HCT116 (cell line): ENCODE measurements at regions not wholly inside any gene's neighbourhood (a gene's known extent, or its start where the extent isn't known, plus 50 kb on each side); places are given as distances from the start of the nearest gene placed in this dataset.

Experiments
- ATAC-seq: fragments of 200-7000 bp; cut with Tn5 transposase; 2 replicates; pipeline ENCODE4 v1.9.1; 2020; ENCODE audit warnings: mild to moderate bottlenecking, moderate library complexity
- BruUV-seq: library from RNA; stranded (reverse); fragments of 400-500 nt; replicated peaks from 2 replicates; lab custom pipeline; 2021; lab: Mats Ljungman, UMichigan
- CTCF ChIA-PET: fragments of 300-600 bp; sonication (Branson Sonifier 250); formaldehyde crosslinking; loops from one replicate; lab custom pipeline; 2021; ENCODE audit warnings: antibody characterized with exemption; lab: Charles Lee
- POLR2A ChIA-PET: fragments of 300-600, 350-600 bp; sonication (Branson Sonifier 250); formaldehyde crosslinking; loops from one replicate; lab custom pipeline; 2021; ENCODE audit warnings: antibody characterized with exemption; lab: Charles Lee
- RAD21 ChIA-PET, 2 experiments: fragments of 300-600 bp; sonication (Branson Sonifier 250); formaldehyde crosslinking; loops; one replicate each; lab custom pipeline; 2023; ENCODE audit warnings: low total read pairs in 2 of 2; ENCODE audit not compliant: uncharacterized antibody in 2 of 2, unreplicated experiment in 2 of 2, low non-redundant PET in 1 of 2; lab: Charles Lee
- DNase-seq: peaks from one replicate; pipeline ENCODE4 v3.0.0-alpha.2; 2010; ENCODE audit warnings: low read depth, low spot score
- H2AFZ ChIP-seq: fragments of 200-600 bp; shearing (Covaris generic), sonication (generic); 2 replicates; pipeline ENCODE4 v1.6.1; 2017; ENCODE audit warnings: low read depth, mixed run types, mixed read lengths, antibody characterized with exemption, low read length; ENCODE audit not compliant: poor library complexity, severe bottlenecking
- H3K27ac ChIP-seq: 2 replicates; pipeline ENCODE4 v1.5.1; 2012; ENCODE audit warnings: low read depth, low read length
- H3K27me3 ChIP-seq: fragments of 200-600 bp; sonication (generic); 2 replicates; pipeline ENCODE4 v1.6.1; 2016; ENCODE audit warnings: mixed run types, low read length, mixed read lengths; ENCODE audit not compliant: insufficient read depth
- H3K36me3 ChIP-seq, 2 experiments: fragments of 200-500 bp in 1 of 2; fragments of 200-600 bp in 1 of 2; sonication (Bioruptor generic) in 1 of 2; sonication (generic) in 1 of 2; 2 replicates each; pipeline versions ENCODE4 v1.5.1 to v1.6.1; 2014 to 2016; ENCODE audit warnings: low read length in 2 of 2, inconsistent platforms in 1 of 2, mixed read lengths in 1 of 2, mixed run types in 1 of 2; ENCODE audit not compliant: insufficient read depth in 2 of 2, control insufficient read depth in 1 of 2
- H3K4me1 ChIP-seq, 2 experiments: fragments of 200-600 bp in 1 of 2; sonication (generic) in 1 of 2; 2 replicates each; pipeline versions ENCODE4 v1.5.1 to v1.6.1; 2012 to 2017; ENCODE audit warnings: low read length in 2 of 2, inconsistent platforms in 1 of 2, mild to moderate bottlenecking in 1 of 2, mixed read lengths in 1 of 2, mixed run types in 1 of 2, moderate library complexity in 1 of 2; ENCODE audit not compliant: insufficient read depth in 2 of 2, control insufficient read depth in 1 of 2
- H3K4me2 ChIP-seq: fragments of 200-600 bp; sonication (generic); 2 replicates; pipeline ENCODE4 v1.6.1; 2017; ENCODE audit warnings: mixed run types, low read length, mixed read lengths
- H3K4me3 ChIP-seq, 2 experiments: fragments of 200-600 bp in 1 of 2; sonication (generic) in 1 of 2; replicated peaks in 1 of 2; 2 replicates each; pipeline ENCODE4 v1.5.1; 2011 to 2016; ENCODE audit warnings: low read length in 2 of 2, control low read depth in 1 of 2, low read depth in 1 of 2, mild to moderate bottlenecking in 1 of 2, mixed read lengths in 1 of 2, mixed run types in 1 of 2
- H3K79me2 ChIP-seq: fragments of 200-600 bp; sonication (generic); 2 replicates; pipeline ENCODE4 v1.6.1; 2017; ENCODE audit warnings: mild to moderate bottlenecking, mixed run types, low read length, moderate library complexity, mixed read lengths; ENCODE audit not compliant: insufficient read depth
- H3K9ac ChIP-seq: fragments of 200-600 bp; sonication (generic); 2 replicates; pipeline ENCODE4 v1.6.1; 2016; ENCODE audit warnings: low read length, mixed read lengths
- H3K9me2 ChIP-seq: fragments of 200-600 bp; sonication (generic), shearing (Covaris generic); 2 replicates; pipeline ENCODE4 v1.6.1; 2017; ENCODE audit warnings: mixed run types, mild to moderate bottlenecking, moderate library complexity; ENCODE audit not compliant: insufficient read depth
- H3K9me3 ChIP-seq, 2 experiments: fragments of 200-500 bp in 1 of 2; fragments of 200-600 bp in 1 of 2; sonication (Bioruptor generic) in 1 of 2; sonication (generic) in 1 of 2; 2 replicates each; pipeline ENCODE4 v1.6.1; 2014 to 2017; ENCODE audit warnings: low read length in 2 of 2, mixed read lengths in 2 of 2, inconsistent platforms in 1 of 2, low read depth in 1 of 2, mild to moderate bottlenecking in 1 of 2, mixed run types in 1 of 2, moderate library complexity in 1 of 2; ENCODE audit not compliant: control insufficient read depth in 1 of 2, insufficient read depth in 1 of 2
- H4K20me1 ChIP-seq: fragments of 200-600 bp; sonication (generic), shearing (Covaris generic); 2 replicates; pipeline ENCODE4 v1.6.1; 2017; ENCODE audit warnings: mixed run types, mild to moderate bottlenecking, moderate library complexity; ENCODE audit not compliant: insufficient read depth
- CTCF ChIP-seq, 3 experiments: fragments of 200-600 bp in 1 of 3; sonication (generic) in 1 of 3; IDR thresholded peaks in 2 of 3; conservative IDR thresholded peaks in 1 of 3; 2 replicates each; pipeline ENCODE4 v1.5.1; 2012 to 2017; ENCODE audit warnings: low read depth in 2 of 3, low read length in 2 of 3, antibody characterized with exemption in 1 of 3, borderline replicate concordance in 1 of 3, control low read depth in 1 of 3, mild to moderate bottlenecking in 1 of 3, mixed read lengths in 1 of 3, mixed run types in 1 of 3, moderate library complexity in 1 of 3; ENCODE audit not compliant: insufficient read depth in 1 of 3
- EZH2 ChIP-seq: fragments of 200-600 bp; sonication (generic); IDR thresholded peaks from 2 replicates; pipeline ENCODE4 v1.6.1; 2017; ENCODE audit warnings: antibody characterized with exemption, mixed run types
- JUND ChIP-seq: IDR thresholded peaks from 2 replicates; pipeline ENCODE4 v1.6.1; 2012
- POLR2A ChIP-seq: IDR thresholded peaks from 2 replicates; pipeline ENCODE4 v1.7.0; 2011; ENCODE audit warnings: borderline replicate concordance; ENCODE audit not compliant: insufficient read depth, insufficient read length; ENCODE audit errors: extremely low read depth
- intact Hi-C: fragments of 100-400 bp; cut with micrococcal nuclease; formaldehyde crosslinking; loops from 2 replicates; pipeline ENCODE4 v1.10.0; 2022

DNA sequence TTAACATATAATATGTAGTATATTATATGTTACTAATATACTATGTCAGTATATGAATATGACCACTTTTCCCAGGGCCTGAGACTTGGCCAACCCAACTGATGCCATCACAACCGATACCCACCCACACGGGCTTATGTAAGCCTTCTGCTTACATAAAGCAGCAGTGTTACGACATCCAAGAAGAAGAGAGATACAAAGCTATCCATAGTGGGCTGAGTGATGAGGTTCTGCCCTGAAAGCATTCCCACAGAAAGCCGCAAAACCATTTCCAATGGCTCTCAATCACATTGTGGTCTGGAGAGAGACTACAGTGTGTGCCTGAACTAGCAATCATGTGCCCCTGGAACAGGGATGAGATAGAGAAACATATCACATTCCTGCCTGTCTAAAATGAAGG lies 177.9 kb downstream of the PLOD2 start:
- no peak overlapping the region for H3K9ac ChIP-seq
- no peaks in the 10 kb centered on the region for H3K4me1 ChIP-seq
- ChIA-PET POLR2A (no interaction called here), RAD21 (no interaction called here), CTCF (no interaction called here)
- no peaks in the 10 kb centered on the region for H3K9me2 ChIP-seq
- H3K27ac ChIP-seq: no peak overlapping the region
- no peaks in the 10 kb centered on the region for H3K27me3 ChIP-seq
- H3K36me3 ChIP-seq: no peaks in the 10 kb centered on the region
- no peak overlapping the region for H2AFZ ChIP-seq
- intact Hi-C loops: no loop called here
- H4K20me1 ChIP-seq: no peaks in the 10 kb centered on the region; the same call in 1 of the 2 replicates
- BruUV-seq: no TSS peak
- ATAC-seq (no peak), DNase-seq (no peak)
- H3K4me3 ChIP-seq: no peak overlapping the region
- TF ChIP-seq EZH2 (no peak), POLR2A (no peak), JUND (no peak), CTCF (IDR thresholded peaks at IDR 0.05 in 2 of 3, conservative IDR thresholded peaks at IDR 0.05 in 1 of 3; ENCODE audit: borderline replicate concordance in 1 of 3, insufficient read depth in 1 of 3, low read depth in 2 of 3, low read length in 2 of 3) (no peak)
- H3K4me2 ChIP-seq: no peak overlapping the region
- H3K79me2 ChIP-seq: no peaks in the 10 kb centered on the region
- H3K9me3 ChIP-seq: no peaks in the 10 kb centered on the region
